ENCODE measurements at regions not wholly inside any gene's neighbourhood (a gene's known extent, or its start where the extent isn't known, plus 50 kb on each side); places are given as distances from the start of the nearest gene placed in this dataset.

GRCh38 chr15:95296643-95297042 lies 1033.9 kb upstream of the NR2F2 start:
- H3K36me3 ChIP-seq = no peaks in the 10 kb centered on the region
- no peak overlapping the region for H3K4me3 ChIP-seq
- no peak for DNase-seq
- H3K27ac ChIP-seq = peak overlapping the region; percentile 27 to 43
- H3K4me1 ChIP-seq = peaks cover 0 to 63% (median 19%) of the 10 kb centered on the region in 4 donors
- intact Hi-C loops (cut with DNase I; ENCODE audit: low total_unique reads) = no loop called here
- H3K9me3 ChIP-seq = no peaks in the 10 kb centered on the region
- TF ChIP-seq CTCF (IDR thresholded peaks at IDR 0.05) = no peak
- H3K27me3 ChIP-seq = no peaks in the 10 kb centered on the region

- H3K9me3 ChIP-seq = no peaks in the 10 kb centered on the region
- no peaks in the 10 kb centered on the region for H3K27me3 ChIP-seq
- DNase-seq = no peak
- H3K4me3 ChIP-seq = no peak overlapping the region
- intact Hi-C loops (cut with DNase I; ENCODE audit: low total_unique reads) = no loop called here
- no peak overlapping the region for H3K27ac ChIP-seq
- H3K4me1 ChIP-seq = peaks cover 0 to 48% (median 19%) of the 10 kb centered on the region in 4 donors
- no peaks in the 10 kb centered on the region for H3K36me3 ChIP-seq
- TF ChIP-seq CTCF (IDR thresholded peaks at IDR 0.05) = no peak
These were observed 1031.8 kb upstream of the NR2F2 start for GRCh38 chr15:95298729-95299128.

GRCh38 chr15:95300958-95301357 lies 1029.5 kb upstream of the NR2F2 start:
- Histone ChIP-seq H3K4me1 (peaks cover 0 to 54% (median 19%) of the 10 kb centered on the region in 4 donors), H3K36me3 (no peaks in the 10 kb centered on the region), H3K27ac (peak overlapping the region; percentile 66 to 79), H3K9me3 (no peaks in the 10 kb centered on the region), H3K27me3 (no peaks in the 10 kb centered on the region), H3K4me3 (no peak overlapping the region)
- DNase-seq = no peak
- intact Hi-C loops (cut with DNase I; ENCODE audit: low total_unique reads) = no loop called here
- TF ChIP-seq CTCF (IDR thresholded peaks at IDR 0.05) = no peak

GRCh38 chr15:95302206-95302605 lies 1028.3 kb upstream of the NR2F2 start:
- H3K27ac ChIP-seq = peak overlapping the region; percentile 66 to 79
- H3K36me3 ChIP-seq = no peaks in the 10 kb centered on the region
- no peak for DNase-seq
- intact Hi-C loops (cut with DNase I; ENCODE audit: low total_unique reads) = no loop called here
- TF ChIP-seq CTCF (IDR thresholded peaks at IDR 0.05) = no peak
- H3K9me3 ChIP-seq = no peaks in the 10 kb centered on the region
- H3K27me3 ChIP-seq = no peaks in the 10 kb centered on the region
- H3K4me1 ChIP-seq = peaks cover 0 to 44% (median 8%) of the 10 kb centered on the region in 4 donors
- H3K4me3 ChIP-seq = no peak overlapping the region

- DNase-seq = no peak
- intact Hi-C loops (cut with DNase I; ENCODE audit: low total_unique reads) = no loop called here
- Histone ChIP-seq H3K27me3 (no peaks in the 10 kb centered on the region), H3K27ac (peak overlapping the region; percentile 79 to 82), H3K36me3 (no peaks in the 10 kb centered on the region), H3K4me3 (no peak overlapping the region), H3K9me3 (no peaks in the 10 kb centered on the region), H3K4me1 (peaks cover 0 to 44% (median 8%) of the 10 kb centered on the region in 4 donors)
- TF ChIP-seq CTCF (IDR thresholded peaks at IDR 0.05) = no peak
These were observed 1027.7 kb upstream of the NR2F2 start for GRCh38 chr15:95302809-95303208.

- Histone ChIP-seq H3K9me3 (no peaks in the 10 kb centered on the region), H3K4me3 (peak overlapping the region in 1 of 2 donors; percentile 21), H3K36me3 (no peaks in the 10 kb centered on the region), H3K4me1 (peaks cover 0 to 44% (median 8%) of the 10 kb centered on the region in 4 donors), H3K27ac (peak overlapping the region; percentile 79 to 82), H3K27me3 (no peaks in the 10 kb centered on the region)
- no peak for DNase-seq
- intact Hi-C loops (cut with DNase I; ENCODE audit: low total_unique reads) = no loop called here
- no peak for TF ChIP-seq CTCF (IDR thresholded peaks at IDR 0.05)
These were observed 1026.8 kb upstream of the NR2F2 start for GRCh38 chr15:95303713-95304112.
